ENCODE measurements at regions not wholly inside any gene's neighbourhood (a gene's known extent, or its start where the extent isn't known, plus 50 kb on each side); places are given as distances from the start of the nearest gene placed in this dataset.
"Not testable (repeated sequence)": the region's sequence is repeated elsewhere in the genome, so short reads cannot be mapped to it uniquely, and the experiment has no call there.

- DNase-seq (ENCODE audit: low spot score): no peak
Measured at GRCh38 chr1:218933513-218933912, 240.2 kb upstream of the LYPLAL1 start.

GRCh38 chr1:218935408-218935807 lies 238.3 kb upstream of the LYPLAL1 start:
- DNase-seq (ENCODE audit: low spot score): not testable (repeated sequence)

- DNase-seq (ENCODE audit: low spot score): no peak
Measured at GRCh38 chr1:218938259-218938658, 235.4 kb upstream of the LYPLAL1 start.

DNA sequence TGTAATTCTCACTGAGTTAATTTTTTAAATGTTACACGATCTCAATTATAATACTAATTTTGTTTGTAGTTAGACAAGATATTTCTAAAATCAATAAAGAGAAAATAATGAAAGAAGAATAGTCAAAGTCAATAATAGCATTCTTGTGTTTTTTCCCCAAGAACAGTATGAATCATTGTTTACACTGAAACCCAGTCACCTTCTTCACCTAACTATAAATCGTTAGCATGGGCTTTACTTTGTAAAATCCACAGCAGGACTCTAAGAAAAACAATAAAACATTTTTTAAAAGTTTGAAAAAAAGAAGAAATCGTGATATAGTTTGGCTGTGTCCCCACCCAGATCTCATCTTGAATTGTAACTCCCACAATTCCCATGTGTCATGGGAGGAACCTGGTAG lies 234.6 kb upstream of the LYPLAL1 start:
- DNase-seq (ENCODE audit: low spot score): no peak

GRCh38 chr1:218942431-218942830 lies 231.2 kb upstream of the LYPLAL1 start:
- DNase-seq (ENCODE audit: low spot score): no peak

DNA sequence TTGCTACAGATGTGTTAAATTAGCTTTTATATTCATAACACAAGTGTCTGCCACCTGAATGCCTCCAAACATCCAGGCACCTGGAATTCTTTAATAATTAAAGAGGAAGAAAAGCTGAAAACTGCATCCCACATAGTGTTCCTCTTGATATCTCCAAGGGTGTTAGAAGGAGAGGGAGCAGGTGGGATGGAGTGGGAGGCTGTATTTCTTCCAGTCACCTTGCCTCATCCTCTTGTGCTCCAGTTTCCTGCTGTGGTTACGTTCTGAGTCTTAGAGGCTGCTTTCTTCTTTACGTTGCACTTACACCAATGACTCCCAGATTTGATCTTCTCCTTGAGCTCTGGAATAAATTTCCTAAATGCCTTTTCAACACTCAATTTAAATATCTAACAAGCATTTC lies 230.3 kb upstream of the LYPLAL1 start:
- DNase-seq (ENCODE audit: low spot score): no peak

GRCh38 chr1:218945050-218945449 lies 228.6 kb upstream of the LYPLAL1 start:
- DNase-seq (ENCODE audit: low spot score): no peak

GRCh38 chr1:218946147-218946546 lies 227.5 kb upstream of the LYPLAL1 start:
- no peak for DNase-seq (ENCODE audit: low spot score)

GRCh38 chr1:218948446-218948845 lies 225.2 kb upstream of the LYPLAL1 start:
- no peak for DNase-seq (ENCODE audit: low spot score)

DNA sequence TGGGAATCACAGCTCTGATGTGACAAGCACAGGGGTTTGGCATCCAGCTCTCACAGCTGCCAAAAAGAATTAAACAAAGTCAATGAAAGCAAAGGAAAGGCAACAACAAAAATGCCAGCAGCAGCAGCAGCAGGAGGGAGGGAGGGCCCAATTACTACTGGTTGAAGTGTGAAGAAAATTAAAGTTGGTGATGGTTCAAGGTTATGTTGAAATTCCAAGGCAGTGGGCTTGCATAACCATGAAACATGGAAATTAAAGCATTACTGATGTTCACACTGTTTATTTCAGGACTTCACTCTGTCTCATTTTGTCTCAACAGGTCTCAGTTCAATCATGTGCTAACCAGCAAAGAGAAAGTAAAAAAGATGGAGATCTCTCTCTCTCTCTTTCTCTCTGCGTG lies 220.3 kb upstream of the LYPLAL1 start:
- DNase-seq (ENCODE audit: low spot score): no peak

- no peak for DNase-seq (ENCODE audit: low spot score)
Measured at GRCh38 chr1:218957971-218958370, 215.7 kb upstream of the LYPLAL1 start.

DNA sequence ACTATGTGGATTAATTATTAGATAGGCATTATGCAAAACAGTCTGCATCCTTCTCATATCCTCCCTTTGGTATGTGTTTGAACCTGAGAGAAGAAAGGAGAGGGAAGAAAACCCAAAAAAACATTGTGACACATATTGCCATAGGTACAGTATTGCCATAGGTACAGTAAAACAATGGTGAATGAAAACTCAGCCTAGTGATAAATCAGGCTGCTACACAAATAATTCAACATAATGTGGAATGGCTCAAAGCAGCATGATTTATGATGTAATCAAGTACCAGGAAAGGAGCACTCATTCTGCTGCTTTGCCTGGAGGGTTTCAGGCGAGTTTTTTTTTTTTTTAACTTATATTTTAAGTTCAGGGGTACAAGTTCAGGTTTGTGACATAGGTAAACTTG lies 213.9 kb upstream of the LYPLAL1 start:
- DNase-seq (ENCODE audit: low spot score): no peak

DNA sequence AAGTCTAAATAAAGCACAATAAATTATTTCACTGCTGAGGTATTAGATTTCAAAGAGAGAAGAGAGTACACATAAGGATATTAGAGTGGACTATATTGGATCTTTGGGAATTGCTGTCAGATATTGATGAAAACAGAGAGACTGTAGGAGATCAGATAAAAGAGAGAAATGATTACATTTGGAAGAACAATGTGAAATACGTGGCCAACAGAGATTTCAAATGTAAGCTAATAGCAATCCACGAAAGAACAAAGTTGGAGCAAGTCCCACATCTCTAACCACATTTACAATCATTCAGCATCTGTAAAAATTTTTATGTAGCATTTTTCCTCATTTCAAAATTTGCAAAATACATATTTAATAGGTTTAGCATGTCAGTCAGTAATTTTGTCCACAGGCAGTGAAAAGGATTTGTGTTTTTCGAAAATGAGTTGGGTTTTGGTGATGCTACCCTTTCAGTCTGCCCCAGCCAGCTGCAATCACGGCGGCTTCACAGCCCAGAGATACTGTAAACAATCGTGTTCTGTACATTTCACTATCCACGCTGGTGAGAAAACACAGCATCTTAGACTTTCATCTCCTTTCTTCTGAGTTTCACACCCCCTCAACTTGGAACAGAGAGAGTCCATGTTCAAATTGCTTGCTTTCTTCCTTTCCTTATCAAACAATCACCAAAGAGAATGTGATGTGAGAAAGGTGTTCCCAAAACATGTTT lies 209.1 kb upstream of the LYPLAL1 start:
- DNase-seq (ENCODE audit: low spot score): no peak

- DNase-seq (ENCODE audit: low spot score): no peak
Measured at GRCh38 chr1:218965821-218966220, 207.9 kb upstream of the LYPLAL1 start.

GRCh38 chr1:218967254-218967653 lies 206.4 kb upstream of the LYPLAL1 start:
- DNase-seq (ENCODE audit: low spot score): no peak

DNA sequence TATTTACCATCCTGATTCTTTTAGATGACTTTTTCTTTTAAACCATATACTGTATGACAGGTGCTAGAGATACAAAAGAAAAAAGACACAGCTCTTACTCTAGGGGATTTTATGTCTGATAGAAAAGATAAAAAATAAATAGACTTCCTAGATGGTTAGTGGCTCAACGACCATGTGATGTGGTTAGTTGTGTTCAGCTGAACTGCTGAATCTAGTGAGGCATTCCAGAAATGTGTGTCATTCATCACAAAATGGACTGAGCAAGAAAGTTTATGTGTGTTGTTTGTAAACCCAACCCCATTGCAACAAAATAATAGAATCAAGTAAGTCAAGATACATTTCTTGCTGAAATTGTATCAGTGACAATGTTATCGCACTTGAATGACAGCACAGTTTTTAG lies 205.8 kb upstream of the LYPLAL1 start:
- DNase-seq (ENCODE audit: low spot score): no peak

DNA sequence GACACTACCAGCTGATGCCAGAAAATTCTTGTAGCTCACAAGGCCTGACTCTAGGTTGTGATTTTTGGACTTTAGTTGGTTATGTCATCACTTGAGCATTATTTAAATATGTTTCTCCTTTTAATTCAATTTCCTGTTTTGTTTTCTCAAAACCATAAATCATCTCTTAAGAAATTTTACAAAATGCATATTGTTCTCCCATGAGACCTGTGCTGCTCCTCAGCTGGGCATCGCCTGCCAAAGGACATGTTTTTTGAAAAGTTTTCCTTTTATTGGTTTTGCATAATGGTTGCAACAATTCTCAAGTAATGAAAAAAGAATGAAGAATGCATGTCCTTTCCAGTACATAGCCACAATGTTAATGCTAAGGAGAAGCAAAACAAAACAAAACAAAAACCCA lies 204.7 kb upstream of the LYPLAL1 start:
- no peak for DNase-seq (ENCODE audit: low spot score)

DNA sequence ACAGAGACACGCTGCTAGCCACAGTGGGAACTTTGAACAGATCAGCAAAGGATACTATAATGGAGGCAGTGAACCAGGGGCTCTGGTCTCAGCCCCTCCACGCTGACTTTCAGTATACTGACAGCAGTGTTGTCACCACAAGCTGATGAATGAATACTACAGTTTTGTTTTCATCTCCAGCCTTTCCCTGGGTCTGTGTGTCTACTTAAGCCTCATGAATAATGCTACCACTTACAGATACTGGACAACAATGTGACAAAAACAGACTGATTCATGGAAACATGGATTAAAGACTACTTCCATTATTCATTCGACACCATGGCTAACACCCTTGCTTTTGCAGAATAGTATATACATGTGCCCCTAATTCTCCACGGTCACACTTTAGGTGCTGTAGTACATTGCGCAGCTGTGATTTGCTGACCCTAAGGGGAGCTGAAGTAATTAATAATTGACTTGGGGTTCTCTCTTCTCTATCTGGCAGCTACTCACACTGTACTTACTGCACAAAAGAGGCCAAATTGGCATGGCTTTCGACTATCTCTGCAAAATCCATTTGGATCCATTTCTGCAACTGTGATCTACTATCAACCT lies 203.2 kb upstream of the LYPLAL1 start:
- no peak for DNase-seq (ENCODE audit: low spot score)

GRCh38 chr1:218971156-218971555 lies 202.5 kb upstream of the LYPLAL1 start:
- no peak for DNase-seq (ENCODE audit: low spot score)

DNA sequence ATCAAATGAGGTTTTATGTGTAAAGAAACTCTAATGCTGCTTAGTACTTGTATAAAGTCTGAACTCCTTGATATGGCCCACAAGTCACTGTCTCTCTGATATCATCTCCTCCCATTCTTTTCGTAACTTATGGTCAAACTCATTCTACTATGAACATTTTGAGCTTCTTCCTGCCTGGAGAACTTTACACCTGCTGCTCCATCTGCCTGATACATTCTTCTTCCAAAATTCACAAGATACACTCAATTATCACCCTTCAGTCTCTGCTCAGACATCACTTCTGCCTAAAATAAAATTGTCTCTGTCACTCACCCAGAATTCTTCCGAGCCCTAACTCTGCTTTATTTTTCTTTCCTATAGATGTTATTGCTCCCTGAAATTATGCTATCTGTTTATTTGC lies 192.8 kb upstream of the LYPLAL1 start:
- no peak for DNase-seq (ENCODE audit: low spot score)

- DNase-seq (ENCODE audit: low spot score): no peak
Measured at GRCh38 chr1:218982482-218982881, 191.2 kb upstream of the LYPLAL1 start.

DNA sequence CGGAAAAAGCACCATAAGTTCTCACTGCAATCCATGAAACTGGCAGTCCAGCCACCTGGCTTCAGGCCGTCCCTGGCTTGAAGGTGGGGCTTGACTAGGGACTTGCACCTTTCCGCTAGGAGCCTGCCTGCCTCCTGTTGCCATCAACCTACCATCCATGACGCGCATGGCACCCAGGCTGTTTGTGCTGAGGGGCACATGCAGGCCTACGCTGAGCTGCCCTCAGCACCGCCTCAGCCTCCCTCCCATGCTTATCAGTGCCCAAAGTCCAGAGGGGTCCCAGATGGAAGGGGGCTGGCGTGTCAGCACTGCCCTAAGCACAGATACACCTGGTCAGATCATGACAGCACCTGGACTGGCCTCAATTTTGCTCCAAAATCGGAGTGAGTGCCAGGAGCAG lies 190.2 kb upstream of the LYPLAL1 start:
- DNase-seq (ENCODE audit: low spot score): no peak

DNA sequence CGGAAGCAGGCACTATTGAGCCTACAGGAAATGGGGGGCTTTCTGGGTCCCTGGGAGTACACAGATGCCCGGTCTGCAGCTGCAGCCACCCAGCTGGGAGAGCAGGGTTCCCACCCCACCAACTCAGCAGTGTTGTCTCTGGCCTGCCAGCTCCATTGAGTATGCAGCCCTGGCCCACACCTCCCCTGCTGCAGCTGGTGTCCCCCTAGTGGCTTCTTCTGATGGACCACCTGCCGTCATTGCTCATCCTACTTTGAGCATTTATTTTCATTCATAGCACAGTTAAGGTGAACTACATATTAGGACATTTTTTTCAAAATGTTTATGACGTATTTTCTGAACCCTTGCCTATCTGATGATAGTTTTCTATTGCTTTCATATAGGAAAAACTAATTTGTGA lies 189.8 kb upstream of the LYPLAL1 start:
- DNase-seq (ENCODE audit: low spot score): no peak

DNA sequence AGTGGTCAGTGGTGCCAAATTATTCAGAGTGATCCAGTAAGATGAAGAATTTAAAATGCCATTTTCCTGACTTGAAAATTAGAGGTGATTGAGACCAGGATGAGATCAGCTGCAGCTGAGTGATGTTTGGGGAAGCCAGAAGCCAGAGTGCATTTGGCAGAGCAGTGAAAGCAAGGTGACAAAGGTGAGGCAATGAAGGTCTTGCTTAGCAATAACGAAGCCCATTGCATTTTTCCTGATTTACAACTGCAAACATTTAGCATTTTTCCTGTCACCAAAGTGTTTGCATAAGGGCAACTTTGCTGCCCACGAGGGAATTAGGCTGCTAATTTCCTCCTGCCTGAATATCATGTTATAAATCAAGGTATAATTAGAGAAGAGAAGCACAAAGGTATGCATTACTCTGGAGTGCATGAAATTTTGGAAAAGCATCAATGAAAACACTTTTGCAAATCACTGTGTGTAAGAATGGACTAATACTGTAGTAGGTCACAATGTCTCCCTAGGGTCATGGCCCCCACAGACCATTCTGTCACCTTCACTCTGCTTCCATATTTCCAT lies 188.2 kb upstream of the LYPLAL1 start:
- no peak for DNase-seq (ENCODE audit: low spot score)
